Gastrocnemius medialis (tissue), 4 donors: ENCODE measurements at regions not wholly inside any gene's neighbourhood (a gene's known extent, or its start where the extent isn't known, plus 50 kb on each side); places are given as distances from the start of the nearest gene placed in this dataset.

Source experiments
- ATAC-seq, 2 donors: fragments of 150-250 bp; one replicate each; pipeline ENCODE4 v1.9.1; 2016
- DNase-seq, 2 donors: peaks; one replicate each; pipeline ENCODE4 v3.0.0-alpha.2; 2019
- H3K27ac ChIP-seq, 4 donors: fragments of 200-600 bp; sonication (generic); 1 replicate in 1 of 4; 2 replicates in 3 of 4; pipeline ENCODE4 v1.5.1; 2016 to 2018; ENCODE audit warnings: mild to moderate bottlenecking in 2 of 4, moderate library complexity in 1 of 4
- H3K27me3 ChIP-seq, 3 donors: fragments of 200-600 bp; sonication (generic) in 2 of 3; 1 replicate in 1 of 3; 2 replicates in 2 of 3; pipeline versions ENCODE4 v1.5.1 to v1.6.0; 2016 to 2019; ENCODE audit warnings: mild to moderate bottlenecking in 1 of 3, moderate library complexity in 1 of 3
- H3K36me3 ChIP-seq, 2 donors: fragments of 200-600 bp; sonication (generic) in 1 of 2; one replicate each; pipeline ENCODE4 v1.5.1; 2017 to 2018
- H3K4me1 ChIP-seq, 2 donors: fragments of 200-600 bp; sonication (generic) in 1 of 2; one replicate each; pipeline ENCODE4 v1.5.1; 2016 to 2017; ENCODE audit warnings: mild to moderate bottlenecking in 2 of 2
- H3K4me3 ChIP-seq, 4 donors: fragments of 200-600 bp; sonication (generic) in 3 of 4; 1 replicate in 1 of 4; 2 replicates in 3 of 4; pipeline ENCODE4 v1.5.1; 2016 to 2019; ENCODE audit warnings: mild to moderate bottlenecking in 2 of 4
- H3K9me3 ChIP-seq, 3 donors: fragments of 200-600 bp; sonication (generic) in 2 of 3; 1 replicate in 1 of 3; 2 replicates in 2 of 3; pipeline ENCODE4 v1.5.1; 2016 to 2019
- CTCF ChIP-seq, 5 experiments: fragments of 450-650 bp in 3 of 5; fragments of 200-600 bp in 2 of 5; sonication (generic) in 2 of 5; IDR thresholded peaks in 4 of 5; conservative IDR thresholded peaks in 1 of 5; 1 replicate in 4 of 5; 2 replicates in 1 of 5; pipeline ENCODE4 v1.5.1; 2016 to 2019; ENCODE audit warnings: antibody characterized with exemption in 5 of 5, mild to moderate bottlenecking in 3 of 5, moderate library complexity in 3 of 5
- POLR2A ChIP-seq, 2 donors: fragments of 450-650 bp; IDR thresholded peaks; one replicate each; pipeline ENCODE4 v1.6.1; 2017; ENCODE audit warnings: antibody characterized with exemption in 2 of 2, mild to moderate bottlenecking in 2 of 2, moderate library complexity in 2 of 2
- in situ Hi-C, 4 donors: fragments of 200-750 bp; cut with MboI; loops; one replicate each; pipeline versions ENCODE4 v1.15.0 to v1.8.0; 2017; ENCODE audit warnings: low sequenced_read_pairs in 4 of 4
- intact Hi-C: fragments of 100-400 bp; cut with DNase I; formaldehyde crosslinking; loops from one replicate; pipeline ENCODE4 v1.15.1; 2023; ENCODE audit warnings: low total_unique reads

- intact Hi-C loops, result no loop called here
These were observed 86.5 kb upstream of the PFKP start for GRCh38 chr10:2980791-2981360.

GRCh38 chr10:2980116-2980515, 87.2 kb upstream of the PFKP start:
- no peak overlapping the region for H3K4me3 ChIP-seq
- intact Hi-C loops, result no loop called here
- no peak for DNase-seq
- no peaks in the 10 kb centered on the region for H3K36me3 ChIP-seq
- H3K27me3 ChIP-seq, result peaks cover 0 to 8% (median under 1%) of the 10 kb centered on the region in 3 donors
- no peaks in the 10 kb centered on the region for H3K4me1 ChIP-seq
- TF ChIP-seq POLR2A (IDR thresholded peaks at IDR 0.05), result no peak
- no peak for TF ChIP-seq CTCF (IDR thresholded peaks at IDR 0.05 in 4 of 5, conservative IDR thresholded peaks at IDR 0.05 in 1 of 5)
- H3K27ac ChIP-seq, result no peak overlapping the region
- ATAC-seq, result no peak
- H3K9me3 ChIP-seq, result no peaks in the 10 kb centered on the region
- in situ Hi-C loops, result no loop called here

More at GRCh38 chr10:2980791-2981360, 86.5 kb upstream of the PFKP start:
- Histone ChIP-seq H3K27me3 (peaks cover 0 to 8% (median 6%) of the 10 kb centered on the region in 3 donors), H3K9me3 (no peaks in the 10 kb centered on the region), H3K4me1 (no peaks in the 10 kb centered on the region), H3K27ac (no peak overlapping the region), H3K36me3 (no peaks in the 10 kb centered on the region), H3K4me3 (no peak overlapping the region)
- no peak for ATAC-seq
- DNase-seq, result no peak
- no peak for TF ChIP-seq CTCF (IDR thresholded peaks at IDR 0.05 in 4 of 5, conservative IDR thresholded peaks at IDR 0.05 in 1 of 5)
- TF ChIP-seq POLR2A (IDR thresholded peaks at IDR 0.05), result no peak
- in situ Hi-C loops, result no loop called here

GRCh38 chr10:2979306-2979705, 88.0 kb upstream of the PFKP start:
- ATAC-seq, result no peak

GRCh38 chr10:2978574-2979273, 88.6 kb upstream of the PFKP start:
- in situ Hi-C loops, result no loop called here
- TF ChIP-seq CTCF (IDR thresholded peaks at IDR 0.05 in 4 of 5, conservative IDR thresholded peaks at IDR 0.05 in 1 of 5), result no peak
- TF ChIP-seq POLR2A (IDR thresholded peaks at IDR 0.05), result no peak

More at GRCh38 chr10:2979306-2979705, 88.0 kb upstream of the PFKP start:
- no peak for DNase-seq
- H3K4me3 ChIP-seq, result no peak overlapping the region
- no peaks in the 10 kb centered on the region for H3K9me3 ChIP-seq
- in situ Hi-C loops (no loop called here), intact Hi-C loops (no loop called here)
- H3K4me1 ChIP-seq, result no peaks in the 10 kb centered on the region
- TF ChIP-seq CTCF (IDR thresholded peaks at IDR 0.05 in 4 of 5, conservative IDR thresholded peaks at IDR 0.05 in 1 of 5), result no peak
- TF ChIP-seq POLR2A (IDR thresholded peaks at IDR 0.05), result no peak
- H3K27ac ChIP-seq, result no peak overlapping the region
- H3K27me3 ChIP-seq, result peaks cover 0 to 2% (median 0%) of the 10 kb centered on the region in 3 donors
- no peaks in the 10 kb centered on the region for H3K36me3 ChIP-seq

More at GRCh38 chr10:2978574-2979273, 88.6 kb upstream of the PFKP start:
- Histone ChIP-seq H3K4me1 (no peaks in the 10 kb centered on the region), H3K27ac (no peak overlapping the region), H3K9me3 (no peaks in the 10 kb centered on the region), H3K27me3 (no peaks in the 10 kb centered on the region), H3K4me3 (no peak overlapping the region), H3K36me3 (no peaks in the 10 kb centered on the region)
- ATAC-seq (no peak), DNase-seq (no peak)
- intact Hi-C loops, result no loop called here
